Osteocyte (in vitro differentiated cells): ENCODE measurements at regions not wholly inside any gene's neighbourhood (a gene's known extent, or its start where the extent isn't known, plus 50 kb on each side); places are given as distances from the start of the nearest gene placed in this dataset.
A peak's percentile ranks its signal among the peaks of the same experiment; 100 is the strongest.

Experiments
- DNase-seq: peaks from one replicate; pipeline ENCODE4 v3.0.0; 2021; ENCODE audit warnings: mixed read lengths; ENCODE audit not compliant: unreplicated experiment; ENCODE audit errors: extremely low spot score
- H3K27ac Mint-ChIP-seq: one replicate; pipeline ENCODE4 v1.8.0; 2021; ENCODE audit warnings: mild to moderate bottlenecking, mixed read lengths; ENCODE audit not compliant: unreplicated experiment
- H3K27me3 Mint-ChIP-seq: one replicate; pipeline ENCODE4 v1.8.0; 2021; ENCODE audit warnings: mixed read lengths; ENCODE audit not compliant: unreplicated experiment
- H3K36me3 Mint-ChIP-seq: one replicate; pipeline ENCODE4 v1.8.0; 2021; ENCODE audit warnings: mixed read lengths; ENCODE audit not compliant: unreplicated experiment
- H3K4me1 Mint-ChIP-seq: one replicate; pipeline ENCODE4 v1.8.0; 2021; ENCODE audit warnings: mixed read lengths; ENCODE audit not compliant: unreplicated experiment
- H3K4me3 Mint-ChIP-seq: one replicate; pipeline ENCODE4 v1.8.0; 2021; ENCODE audit warnings: mild to moderate bottlenecking, moderate library complexity, mixed read lengths; ENCODE audit not compliant: unreplicated experiment
- H3K9me3 Mint-ChIP-seq: one replicate; pipeline ENCODE4 v1.8.0; 2021; ENCODE audit warnings: mixed read lengths; ENCODE audit not compliant: unreplicated experiment
- CTCF ChIP-seq: fragments of 200-600 bp; sonication (generic); IDR thresholded peaks from 2 replicates; pipeline ENCODE4 v1.5.0; 2021; ENCODE audit warnings: antibody characterized with exemption, mild to moderate bottlenecking, moderate library complexity

DNA sequence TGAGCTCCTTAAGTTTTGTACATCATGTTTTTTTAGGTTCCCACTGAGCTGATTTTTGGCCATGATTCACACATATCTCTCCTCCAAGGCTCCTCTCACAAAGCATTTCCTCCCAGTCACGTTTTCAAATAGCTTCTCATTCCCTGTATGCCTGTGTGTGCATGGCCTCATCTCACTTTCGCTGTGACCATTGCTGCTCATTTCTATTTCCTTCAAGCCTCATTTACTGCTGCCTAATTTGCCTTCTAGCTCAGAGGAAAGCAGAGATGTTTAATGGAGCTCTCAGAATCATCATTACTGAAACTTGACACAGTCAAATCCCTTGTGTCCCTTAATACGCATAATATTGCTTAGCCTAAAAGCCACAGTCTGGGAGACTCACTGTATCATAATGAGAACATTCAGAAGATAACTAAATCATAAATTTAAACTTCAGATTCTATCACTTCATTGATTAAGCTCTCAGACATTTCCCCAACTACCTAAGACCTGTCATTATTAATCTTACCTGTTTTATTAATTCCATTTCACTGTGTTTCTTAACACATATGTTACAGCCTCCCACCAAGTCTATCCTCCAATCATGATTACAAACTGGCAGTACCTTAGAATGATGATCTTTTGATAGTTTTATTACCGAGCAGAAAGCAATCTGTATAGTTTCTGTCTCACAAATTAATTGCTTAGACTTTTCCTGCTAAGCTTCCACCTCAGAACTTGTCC, 278.3 kb upstream of the PTGER4 start:
- no peaks in the 10 kb centered on the region for H3K27me3 Mint-ChIP-seq
- H3K27ac Mint-ChIP-seq, result peak overlapping the region; percentile 73
- no peak for TF ChIP-seq CTCF
- H3K36me3 Mint-ChIP-seq, result no peaks in the 10 kb centered on the region
- no peaks in the 10 kb centered on the region for H3K9me3 Mint-ChIP-seq
- H3K4me3 Mint-ChIP-seq, result no peak overlapping the region
- H3K4me1 Mint-ChIP-seq, result peaks cover 37% of the 10 kb centered on the region
- DNase-seq, result no peak

GRCh38 chr5:40400245-40400644, 279.5 kb upstream of the PTGER4 start:
- H3K4me1 Mint-ChIP-seq, result peaks cover 37% of the 10 kb centered on the region
- no peaks in the 10 kb centered on the region for H3K36me3 Mint-ChIP-seq
- no peak overlapping the region for H3K4me3 Mint-ChIP-seq
- H3K27ac Mint-ChIP-seq, result no peak overlapping the region
- no peaks in the 10 kb centered on the region for H3K9me3 Mint-ChIP-seq
- no peak for TF ChIP-seq CTCF
- H3K27me3 Mint-ChIP-seq, result no peaks in the 10 kb centered on the region
- no peak for DNase-seq

GRCh38 chr5:40399349-40399748, 280.4 kb upstream of the PTGER4 start:
- no peaks in the 10 kb centered on the region for H3K9me3 Mint-ChIP-seq
- no peak for TF ChIP-seq CTCF
- no peaks in the 10 kb centered on the region for H3K27me3 Mint-ChIP-seq
- H3K4me1 Mint-ChIP-seq, result peaks cover 37% of the 10 kb centered on the region
- DNase-seq, result no peak
- no peak overlapping the region for H3K4me3 Mint-ChIP-seq
- H3K27ac Mint-ChIP-seq, result no peak overlapping the region
- no peaks in the 10 kb centered on the region for H3K36me3 Mint-ChIP-seq

- H3K36me3 Mint-ChIP-seq, result no peaks in the 10 kb centered on the region
- H3K27me3 Mint-ChIP-seq, result no peaks in the 10 kb centered on the region
- H3K4me1 Mint-ChIP-seq, result peaks cover 40% of the 10 kb centered on the region
- no peak overlapping the region for H3K27ac Mint-ChIP-seq
- DNase-seq, result no peak
- H3K4me3 Mint-ChIP-seq, result no peak overlapping the region
- no peak for TF ChIP-seq CTCF
- H3K9me3 Mint-ChIP-seq, result no peaks in the 10 kb centered on the region
These were observed 281.7 kb upstream of the PTGER4 start for GRCh38 chr5:40397976-40398375.

DNA sequence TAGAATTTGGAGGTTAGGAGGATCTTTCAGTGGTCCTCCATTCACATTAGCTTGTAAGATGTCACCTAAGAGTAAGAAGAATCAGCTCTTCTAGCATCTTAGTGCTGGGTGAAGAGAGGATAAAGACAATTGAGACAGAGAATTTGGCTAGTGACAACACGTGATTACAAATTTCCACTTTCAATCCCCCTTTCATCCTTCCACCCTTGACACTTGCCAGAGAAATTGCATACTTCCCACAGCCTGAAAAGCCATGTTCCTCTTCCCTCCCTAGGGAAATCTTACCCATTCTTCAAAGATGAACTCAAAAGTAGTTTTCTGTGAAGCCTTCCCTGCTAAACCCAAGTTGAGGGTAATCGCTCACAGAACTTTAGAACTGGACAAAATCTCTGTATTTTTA, 282.6 kb upstream of the PTGER4 start:
- H3K27ac Mint-ChIP-seq, result no peak overlapping the region
- no peak overlapping the region for H3K4me3 Mint-ChIP-seq
- H3K36me3 Mint-ChIP-seq, result no peaks in the 10 kb centered on the region
- H3K9me3 Mint-ChIP-seq, result no peaks in the 10 kb centered on the region
- no peaks in the 10 kb centered on the region for H3K27me3 Mint-ChIP-seq
- DNase-seq, result no peak
- no peak for TF ChIP-seq CTCF
- peaks cover 37% of the 10 kb centered on the region for H3K4me1 Mint-ChIP-seq
